BJ (cell line): ENCODE measurements at regions not wholly inside any gene's neighbourhood (a gene's known extent, or its start where the extent isn't known, plus 50 kb on each side); places are given as distances from the start of the nearest gene placed in this dataset.

ENCODE experiments used
- CTCF ChIA-PET: fragments of 350-600 bp; formaldehyde crosslinking; extraction: SDS; loops from one replicate; lab custom pipeline; 2021; ENCODE audit warnings: antibody characterized with exemption, inconsistent platforms; lab: Yijun Ruan, JAX
- POLR2A ChIA-PET: fragments of 300-600 bp; sonication (Branson Sonifier 250); formaldehyde crosslinking; extraction: SDS; loops from one replicate; lab custom pipeline; 2021; ENCODE audit warnings: antibody characterized with exemption; lab: Charles Lee
- DNase-seq: peaks from one replicate; pipeline ENCODE4 v3.0.0-alpha.2; 2011; ENCODE audit warnings: low read depth
- H3K27me3 ChIP-seq: 2 replicates; pipeline ENCODE4 v1.6.0; 2011; ENCODE audit warnings: low read length; ENCODE audit not compliant: control insufficient read depth, insufficient read depth
- H3K36me3 ChIP-seq: 2 replicates; pipeline ENCODE4 v1.5.1; 2011; ENCODE audit warnings: low read length; ENCODE audit not compliant: control insufficient read depth, insufficient read depth
- H3K4me3 ChIP-seq: 2 replicates; pipeline ENCODE4 v1.5.1; 2011; ENCODE audit warnings: low read depth, mild to moderate bottlenecking, control low read depth, low read length
- CTCF ChIP-seq: IDR thresholded peaks from 2 replicates; pipeline ENCODE4 v1.5.1; 2011; ENCODE audit warnings: low read depth, mild to moderate bottlenecking, control low read depth, inconsistent platforms, low read length, moderate library complexity; ENCODE audit not compliant: insufficient read depth

GRCh38 chr12:130227641-130228040 is 65.4 kb downstream of the FZD10 start:
- TF ChIP-seq CTCF = no peak

GRCh38 chr12:130236446-130236845 is 74.2 kb downstream of the FZD10 start:
- H3K4me3 ChIP-seq = no peak overlapping the region
- ChIA-PET CTCF (no interaction called here), POLR2A (no interaction called here)
- no peak for DNase-seq
- no peaks in the 10 kb centered on the region for H3K36me3 ChIP-seq
- no peak for TF ChIP-seq CTCF
- H3K27me3 ChIP-seq = no peaks in the 10 kb centered on the region

More at GRCh38 chr12:130227641-130228040, 65.4 kb downstream of the FZD10 start:
- Histone ChIP-seq H3K36me3 (no peaks in the 10 kb centered on the region), H3K27me3 (no peaks in the 10 kb centered on the region), H3K4me3 (no peak overlapping the region)
- DNase-seq = no peak
- ChIA-PET CTCF (no interaction called here), POLR2A (no interaction called here)

GRCh38 chr12:130240831-130241590 is 78.7 kb downstream of the FZD10 start:
- ChIA-PET POLR2A (no interaction called here), CTCF (no interaction called here)

GRCh38 chr12:130242506-130242905 is 80.2 kb downstream of the FZD10 start:
- Histone ChIP-seq H3K4me3 (no peak overlapping the region), H3K36me3 (no peaks in the 10 kb centered on the region), H3K27me3 (no peaks in the 10 kb centered on the region)
- TF ChIP-seq CTCF = no peak
- POLR2A ChIA-PET = no interaction called here
- DNase-seq = no peak
- CTCF ChIA-PET = no interaction called here

More at GRCh38 chr12:130240831-130241590, 78.7 kb downstream of the FZD10 start:
- Histone ChIP-seq H3K36me3 (no peaks in the 10 kb centered on the region), H3K27me3 (no peaks in the 10 kb centered on the region), H3K4me3 (no peak overlapping the region)
- DNase-seq = no peak
- no peak for TF ChIP-seq CTCF

- no peaks in the 10 kb centered on the region for H3K27me3 ChIP-seq
- H3K36me3 ChIP-seq = no peaks in the 10 kb centered on the region
- ChIA-PET CTCF (no interaction called here), POLR2A (no interaction called here)
- TF ChIP-seq CTCF = no peak
- no peak overlapping the region for H3K4me3 ChIP-seq
- DNase-seq = no peak
Observed at GRCh38 chr12:130245251-130245650, 83.0 kb downstream of the FZD10 start.
